Activated T-cell treated with anti-CD3 and anti-CD28 coated beads, Interleukin-2, amount 50 U/mL, for 24 hours (primary cell): ENCODE measurements at regions not wholly inside any gene's neighbourhood (a gene's known extent, or its start where the extent isn't known, plus 50 kb on each side); places are given as distances from the start of the nearest gene placed in this dataset.

Experiments used
- DNase-seq: peaks from one replicate; pipeline ENCODE4 v3.0.0-alpha.2; 2020
- H3K27ac Mint-ChIP-seq: 2 replicates; pipeline ENCODE4 v1.8.0; 2020; ENCODE audit warnings: mild to moderate bottlenecking, mixed read lengths
- H3K27me3 Mint-ChIP-seq: 2 replicates; pipeline ENCODE4 v1.8.0; 2020; ENCODE audit warnings: mixed read lengths
- H3K36me3 Mint-ChIP-seq: 2 replicates; pipeline ENCODE4 v1.8.0; 2020; ENCODE audit warnings: low read depth, mixed read lengths
- H3K4me1 Mint-ChIP-seq: 2 replicates; pipeline ENCODE4 v1.8.0; 2020; ENCODE audit warnings: low read depth, mixed read lengths
- H3K4me3 Mint-ChIP-seq: 2 replicates; pipeline ENCODE4 v1.8.0; 2020; ENCODE audit warnings: mild to moderate bottlenecking, moderate library complexity, mixed read lengths
- H3K9me3 Mint-ChIP-seq: 2 replicates; pipeline ENCODE4 v1.8.0; 2020; ENCODE audit warnings: mixed read lengths

- no peaks in the 10 kb centered on the region for H3K36me3 Mint-ChIP-seq
- no peak for DNase-seq
- peaks cover 3% of the 10 kb centered on the region for H3K4me1 Mint-ChIP-seq
- no peak overlapping the region for H3K27ac Mint-ChIP-seq
- peaks cover 46% of the 10 kb centered on the region for H3K27me3 Mint-ChIP-seq
- H3K4me3 Mint-ChIP-seq: peak overlapping the region; percentile 60
- H3K9me3 Mint-ChIP-seq: no peaks in the 10 kb centered on the region
These were observed 57.4 kb downstream of the IGLL1 start for GRCh38 chr22:23522623-23523251.

- no peaks in the 10 kb centered on the region for H3K9me3 Mint-ChIP-seq
- no peaks in the 10 kb centered on the region for H3K36me3 Mint-ChIP-seq
- peak overlapping the region; percentile 60 for H3K4me3 Mint-ChIP-seq
- DNase-seq: peak; percentile 76
- H3K27me3 Mint-ChIP-seq: peaks cover 51% of the 10 kb centered on the region
- no peak overlapping the region for H3K27ac Mint-ChIP-seq
- H3K4me1 Mint-ChIP-seq: peaks cover 3% of the 10 kb centered on the region
These were observed 58.5 kb downstream of the IGLL1 start for GRCh38 chr22:23521441-23522113.

- Mint-ChIP-seq H3K27me3 (peaks cover 51% of the 10 kb centered on the region), H3K36me3 (no peaks in the 10 kb centered on the region), H3K9me3 (no peaks in the 10 kb centered on the region), H3K27ac (no peak overlapping the region), H3K4me1 (peaks cover 3% of the 10 kb centered on the region), H3K4me3 (peak overlapping the region; percentile 42)
- no peak for DNase-seq
These were observed 59.1 kb downstream of the IGLL1 start for GRCh38 chr22:23520863-23521440.

- peaks cover 51% of the 10 kb centered on the region for H3K27me3 Mint-ChIP-seq
- DNase-seq: no peak
- no peaks in the 10 kb centered on the region for H3K9me3 Mint-ChIP-seq
- H3K4me1 Mint-ChIP-seq: peaks cover 3% of the 10 kb centered on the region
- no peaks in the 10 kb centered on the region for H3K36me3 Mint-ChIP-seq
- H3K27ac Mint-ChIP-seq: no peak overlapping the region
- H3K4me3 Mint-ChIP-seq: no peak overlapping the region
These were observed 60.5 kb downstream of the IGLL1 start for GRCh38 chr22:23519442-23520157.

GRCh38 chr22:23518376-23519187 lies 61.5 kb downstream of the IGLL1 start:
- Mint-ChIP-seq H3K9me3 (no peaks in the 10 kb centered on the region), H3K4me1 (peaks cover 3% of the 10 kb centered on the region), H3K36me3 (no peaks in the 10 kb centered on the region), H3K4me3 (no peak overlapping the region), H3K27me3 (peaks cover 46% of the 10 kb centered on the region), H3K27ac (no peak overlapping the region)
- no peak for DNase-seq

GRCh38 chr22:23517804-23518375 lies 62.2 kb downstream of the IGLL1 start:
- Mint-ChIP-seq H3K27me3 (peaks cover 41% of the 10 kb centered on the region), H3K36me3 (no peaks in the 10 kb centered on the region), H3K4me3 (no peak overlapping the region), H3K9me3 (no peaks in the 10 kb centered on the region), H3K4me1 (peaks cover 3% of the 10 kb centered on the region), H3K27ac (no peak overlapping the region)
- no peak for DNase-seq

- Mint-ChIP-seq H3K36me3 (no peaks in the 10 kb centered on the region), H3K27me3 (peaks cover 37% of the 10 kb centered on the region), H3K4me3 (no peak overlapping the region), H3K27ac (no peak overlapping the region), H3K9me3 (no peaks in the 10 kb centered on the region), H3K4me1 (peaks cover 3% of the 10 kb centered on the region)
- DNase-seq: no peak
These were observed 63.8 kb downstream of the IGLL1 start for GRCh38 chr22:23516304-23516703.

GRCh38 chr22:23514322-23515038 lies 65.6 kb downstream of the IGLL1 start:
- Mint-ChIP-seq H3K27ac (no peak overlapping the region), H3K36me3 (no peaks in the 10 kb centered on the region), H3K4me1 (no peaks in the 10 kb centered on the region), H3K9me3 (no peaks in the 10 kb centered on the region), H3K27me3 (peaks cover 19% of the 10 kb centered on the region), H3K4me3 (no peak overlapping the region)
- no peak for DNase-seq

- DNase-seq: no peak
- no peak overlapping the region for H3K4me3 Mint-ChIP-seq
- H3K4me1 Mint-ChIP-seq: no peaks in the 10 kb centered on the region
- no peak overlapping the region for H3K27ac Mint-ChIP-seq
- no peaks in the 10 kb centered on the region for H3K9me3 Mint-ChIP-seq
- H3K36me3 Mint-ChIP-seq: no peaks in the 10 kb centered on the region
- H3K27me3 Mint-ChIP-seq: peaks cover 11% of the 10 kb centered on the region
These were observed 66.4 kb downstream of the IGLL1 start for GRCh38 chr22:23513705-23514104.

- Mint-ChIP-seq H3K9me3 (no peaks in the 10 kb centered on the region), H3K27ac (no peak overlapping the region), H3K27me3 (peaks cover 7% of the 10 kb centered on the region), H3K36me3 (no peaks in the 10 kb centered on the region), H3K4me1 (no peaks in the 10 kb centered on the region), H3K4me3 (no peak overlapping the region)
- DNase-seq: no peak
These were observed 67.0 kb downstream of the IGLL1 start for GRCh38 chr22:23513133-23513532.

- Mint-ChIP-seq H3K36me3 (no peaks in the 10 kb centered on the region), H3K27me3 (peaks cover 5% of the 10 kb centered on the region), H3K4me1 (no peaks in the 10 kb centered on the region), H3K9me3 (no peaks in the 10 kb centered on the region), H3K27ac (no peak overlapping the region), H3K4me3 (no peak overlapping the region)
- no peak for DNase-seq
These were observed 67.4 kb downstream of the IGLL1 start for GRCh38 chr22:23512721-23513120.

- peaks cover 5% of the 10 kb centered on the region for H3K27me3 Mint-ChIP-seq
- no peak overlapping the region for H3K27ac Mint-ChIP-seq
- H3K4me1 Mint-ChIP-seq: no peaks in the 10 kb centered on the region
- H3K4me3 Mint-ChIP-seq: no peak overlapping the region
- DNase-seq: no peak
- H3K9me3 Mint-ChIP-seq: no peaks in the 10 kb centered on the region
- no peaks in the 10 kb centered on the region for H3K36me3 Mint-ChIP-seq
These were observed 67.8 kb downstream of the IGLL1 start for GRCh38 chr22:23512348-23512705.

GRCh38 chr22:23511627-23512347 lies 68.3 kb downstream of the IGLL1 start:
- Mint-ChIP-seq H3K9me3 (no peaks in the 10 kb centered on the region), H3K27ac (no peak overlapping the region), H3K27me3 (peaks cover 8% of the 10 kb centered on the region), H3K4me3 (no peak overlapping the region), H3K36me3 (no peaks in the 10 kb centered on the region), H3K4me1 (no peaks in the 10 kb centered on the region)
- no peak for DNase-seq
